B cell (primary cell): ENCODE measurements at regions not wholly inside any gene's neighbourhood (a gene's known extent, or its start where the extent isn't known, plus 50 kb on each side); places are given as distances from the start of the nearest gene placed in this dataset.

Source experiments
- CTCF ChIP-seq: fragments of 200-600 bp; IDR thresholded peaks from one replicate; pipeline ENCODE4 v1.8.0; 2022; ENCODE audit warnings: antibody characterized with exemption, mild to moderate bottlenecking
- EZH2 ChIP-seq: IDR thresholded peaks from 2 replicates; pipeline ENCODE4 v1.6.1; 2012; ENCODE audit warnings: borderline replicate concordance, low read depth, mild to moderate bottlenecking, moderate library complexity, low read length; ENCODE audit not compliant: insufficient read depth, poor library complexity, severe bottlenecking

DNA sequence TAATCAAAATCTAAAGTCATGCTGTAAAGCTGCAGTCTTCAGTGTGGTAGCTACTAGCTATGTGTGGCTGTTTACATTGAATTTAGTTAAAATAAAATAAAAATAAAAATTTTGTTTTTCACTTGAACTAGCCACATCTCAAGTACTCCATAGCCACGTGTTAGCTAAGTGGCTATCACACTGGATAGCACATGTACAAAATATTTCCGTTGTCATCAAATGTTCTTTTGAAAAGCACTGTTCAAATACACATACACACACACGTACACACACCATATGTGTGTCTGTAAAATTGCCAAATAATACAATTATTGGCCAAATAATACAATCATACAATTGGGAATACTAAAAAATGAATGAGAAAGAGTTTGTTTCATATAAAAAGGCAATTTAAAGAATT, 778.2 kb upstream of the FLRT2 start:
- no peak for TF ChIP-seq CTCF
- no peak for TF ChIP-seq EZH2
